ENCODE measurements at regions not wholly inside any gene's neighbourhood (a gene's known extent, or its start where the extent isn't known, plus 50 kb on each side); places are given as distances from the start of the nearest gene placed in this dataset.

DNA sequence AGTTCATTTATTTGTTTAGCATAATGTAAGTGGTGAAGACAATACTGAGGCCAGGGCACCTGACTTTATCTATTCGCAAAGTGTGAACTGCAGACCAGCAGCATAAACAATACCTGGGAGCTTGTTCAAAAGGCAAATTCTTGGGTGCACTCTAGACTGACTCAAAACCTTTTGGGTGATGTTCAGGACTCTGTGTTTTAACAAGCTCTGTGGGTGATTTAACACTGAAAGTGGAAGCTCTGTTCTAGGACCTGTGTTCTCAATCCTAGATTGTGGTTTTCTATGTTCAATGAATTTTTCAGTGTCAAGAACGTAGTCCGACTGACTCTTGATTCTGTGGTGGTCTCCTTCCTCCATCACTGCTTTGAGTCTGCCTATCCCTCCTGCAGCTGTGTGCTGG is 71.9 kb downstream of the GPR88 start:
- ChIA-PET CTCF (interaction anchor here (1.2 to 1.6 kb wide), 2 partner anchors 151 to 259 kb away, joined by 3 to 5 read pairs; no protein-coding TSS in a partner anchor), POLR2A (no interaction called here)
- DNase-seq (ENCODE audit: low read depth, low spot score) (no peak), FAIRE-seq (no peak)
- H4K20me1 ChIP-seq (replicated peaks; ENCODE audit: control insufficient read depth, extremely low read depth, insufficient read depth, low read length): no peaks in the 10 kb centered on the region
- no peaks in the 10 kb centered on the region for H3K27me3 ChIP-seq (ENCODE audit: control insufficient read depth in 2 of 2, insufficient read depth in 2 of 2, low read length in 2 of 2)
- no peak overlapping the region for H3K4me2 ChIP-seq (ENCODE audit: insufficient read depth, low read length)
- no peak overlapping the region for H3K4me3 ChIP-seq (replicated peaks in 1 of 3; ENCODE audit: insufficient read depth in 1 of 3, low read depth in 1 of 3, low read length in 3 of 3)
- BruUV-seq (replicated peaks): no TSS peak
- no peaks in the 10 kb centered on the region for H3K36me3 ChIP-seq (ENCODE audit: control insufficient read depth in 2 of 2, extremely low read depth in 1 of 2, insufficient read depth in 2 of 2, low read length in 2 of 2)
- dilution Hi-C loops (cut with MboI; ENCODE audit: extremely low pct_ligation_motif_present, low sequenced_read_pairs) (loop anchor here (25.0 kb wide), 1 partner anchor 252 kb away; no protein-coding TSS in a partner anchor), intact Hi-C loops (cut with micrococcal nuclease) (no loop called here)
- H3K9me3 ChIP-seq (replicated peaks; ENCODE audit: control insufficient read depth, insufficient read depth, low read length): no peaks in the 10 kb centered on the region
- TF ChIP-seq CTCF (IDR thresholded peaks at IDR 0.05; ENCODE audit: extremely low read depth in 1 of 2, insufficient read depth in 1 of 2, low read depth in 1 of 2, low read length in 2 of 2) (no peak), POLR2A (IDR thresholded peaks at IDR 0.05; ENCODE audit: low read depth, low read length) (no peak), FOS (IDR thresholded peaks at IDR 0.05; ENCODE audit: borderline replicate concordance, insufficient read depth, low read length) (no peak), EZH2 (IDR thresholded peaks at IDR 0.05; ENCODE audit: borderline replicate concordance, low read depth, low read length, severe bottlenecking) (no peak)
- TF ChIP-seq, protein P1, sequence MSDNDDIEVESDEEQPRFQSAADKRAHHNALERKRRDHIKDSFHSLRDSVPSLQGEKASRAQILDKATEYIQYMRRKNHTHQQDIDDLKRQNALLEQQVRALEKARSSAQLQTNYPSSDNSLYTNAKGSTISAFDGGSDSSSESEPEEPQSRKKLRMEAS (IDR thresholded peaks at IDR 0.05; ENCODE audit: insufficient read depth, insufficient read length): no peak
- no peak overlapping the region for H2AFZ ChIP-seq (ENCODE audit: low read depth, low read length)
- H3K4me1 ChIP-seq (ENCODE audit: control insufficient read depth, extremely low read depth, insufficient read depth, low read length): no peaks in the 10 kb centered on the region
- H3K27ac ChIP-seq (ENCODE audit: insufficient read depth, low read depth, low read length): no peak overlapping the region
- H3K79me2 ChIP-seq (ENCODE audit: control insufficient read depth, insufficient read depth, low read length): no peaks in the 10 kb centered on the region
- no peak overlapping the region for H3K9ac ChIP-seq (replicated peaks; ENCODE audit: extremely low read depth, insufficient read depth, low read length)
- H3K9me1 ChIP-seq (replicated peaks; ENCODE audit: control insufficient read depth, extremely low read depth, insufficient read depth, low read length): no peaks in the 10 kb centered on the region

GRCh38 chr1:100611086-100611485 is 73.1 kb downstream of the GPR88 start:
- intact Hi-C loops (cut with micrococcal nuclease) (no loop called here), dilution Hi-C loops (cut with MboI; ENCODE audit: extremely low pct_ligation_motif_present, low sequenced_read_pairs) (loop anchor here (25.0 kb wide), 1 partner anchor 251 kb away; no protein-coding TSS in a partner anchor)
- ChIA-PET CTCF (interaction anchor here (1.0 to 1.2 kb wide), 2 partner anchors 18 to 249 kb away, joined by 3 read pairs; no protein-coding TSS in a partner anchor), POLR2A (interaction anchor here (0.5 kb wide), 1 partner anchor 201 kb away, joined by 3 read pairs; no protein-coding TSS in a partner anchor)
- Histone ChIP-seq H3K27ac (ENCODE audit: insufficient read depth, low read depth, low read length) (no peak overlapping the region), H3K27me3 (ENCODE audit: control insufficient read depth in 2 of 2, insufficient read depth in 2 of 2, low read length in 2 of 2) (no peaks in the 10 kb centered on the region), H3K4me2 (ENCODE audit: insufficient read depth, low read length) (no peak overlapping the region), H3K9ac (replicated peaks; ENCODE audit: extremely low read depth, insufficient read depth, low read length) (no peak overlapping the region), H2AFZ (ENCODE audit: low read depth, low read length) (no peak overlapping the region), H3K9me3 (replicated peaks; ENCODE audit: control insufficient read depth, insufficient read depth, low read length) (no peaks in the 10 kb centered on the region), H3K36me3 (ENCODE audit: control insufficient read depth in 2 of 2, extremely low read depth in 1 of 2, insufficient read depth in 2 of 2, low read length in 2 of 2) (no peaks in the 10 kb centered on the region), H4K20me1 (replicated peaks; ENCODE audit: control insufficient read depth, extremely low read depth, insufficient read depth, low read length) (no peaks in the 10 kb centered on the region), H3K79me2 (ENCODE audit: control insufficient read depth, insufficient read depth, low read length) (no peaks in the 10 kb centered on the region), H3K4me3 (replicated peaks in 1 of 3; ENCODE audit: insufficient read depth in 1 of 3, low read depth in 1 of 3, low read length in 3 of 3) (no peak overlapping the region), H3K4me1 (ENCODE audit: control insufficient read depth, extremely low read depth, insufficient read depth, low read length) (no peaks in the 10 kb centered on the region), H3K9me1 (replicated peaks; ENCODE audit: control insufficient read depth, extremely low read depth, insufficient read depth, low read length) (no peaks in the 10 kb centered on the region)
- DNase-seq (ENCODE audit: low read depth, low spot score): no peak
- no TSS peak for BruUV-seq (replicated peaks)
- FAIRE-seq: no peak
- TF ChIP-seq EZH2 (IDR thresholded peaks at IDR 0.05; ENCODE audit: borderline replicate concordance, low read depth, low read length, severe bottlenecking): no peak
- TF ChIP-seq, protein P1 (IDR thresholded peaks at IDR 0.05; ENCODE audit: insufficient read depth, insufficient read length): no peak
- no peak for TF ChIP-seq GATA2 (IDR thresholded peaks at IDR 0.05; ENCODE audit: insufficient read depth, insufficient read length, low read depth, low read length)
- TF ChIP-seq POLR2A (IDR thresholded peaks at IDR 0.05; ENCODE audit: low read depth, low read length): no peak
- no peak for TF ChIP-seq MYC (IDR thresholded peaks at IDR 0.05; ENCODE audit: low read depth, low read length)
- no peak for TF ChIP-seq FOS (IDR thresholded peaks at IDR 0.05; ENCODE audit: borderline replicate concordance, insufficient read depth, low read length)
- TF ChIP-seq JUN (IDR thresholded peaks at IDR 0.05; ENCODE audit: borderline replicate concordance, insufficient read depth, insufficient read length, low read depth): no peak
- no peak for TF ChIP-seq POLR2AphosphoS5 (IDR thresholded peaks at IDR 0.05; ENCODE audit: insufficient read depth, low read depth, low read length)
- TF ChIP-seq CTCF (IDR thresholded peaks at IDR 0.05; ENCODE audit: extremely low read depth in 1 of 2, insufficient read depth in 1 of 2, low read depth in 1 of 2, low read length in 2 of 2): no peak

Measured in endothelial cell of umbilical vein (primary cell).